HCT116 (cell line): ENCODE measurements at regions not wholly inside any gene's neighbourhood (a gene's known extent, or its start where the extent isn't known, plus 50 kb on each side); places are given as distances from the start of the nearest gene placed in this dataset.

Source experiments
- ATF3 ChIP-seq: IDR thresholded peaks from 2 replicates; pipeline ENCODE4 v1.6.1; 2012
- CEBPB ChIP-seq: IDR thresholded peaks from 2 replicates; pipeline ENCODE4 v1.6.1; 2012; ENCODE audit warnings: low read depth
- CTCF ChIP-seq, 3 experiments: fragments of 200-600 bp in 1 of 3; sonication (generic) in 1 of 3; IDR thresholded peaks in 2 of 3; conservative IDR thresholded peaks in 1 of 3; 2 replicates each; pipeline ENCODE4 v1.5.1; 2012 to 2017; ENCODE audit warnings: low read depth in 2 of 3, low read length in 2 of 3, antibody characterized with exemption in 1 of 3, borderline replicate concordance in 1 of 3, control low read depth in 1 of 3, mild to moderate bottlenecking in 1 of 3, mixed read lengths in 1 of 3, mixed run types in 1 of 3, moderate library complexity in 1 of 3; ENCODE audit not compliant: insufficient read depth in 1 of 3
- ELF1 ChIP-seq: IDR thresholded peaks from 2 replicates; pipeline ENCODE4 v1.6.1; 2012; ENCODE audit warnings: low read depth, borderline replicate concordance
- EZH2 ChIP-seq: fragments of 200-600 bp; sonication (generic); IDR thresholded peaks from 2 replicates; pipeline ENCODE4 v1.6.1; 2017; ENCODE audit warnings: antibody characterized with exemption, mixed run types
- POLR2A ChIP-seq: IDR thresholded peaks from 2 replicates; pipeline ENCODE4 v1.7.0; 2011; ENCODE audit warnings: borderline replicate concordance; ENCODE audit not compliant: insufficient read depth, insufficient read length; ENCODE audit errors: extremely low read depth
- POLR2AphosphoS5 ChIP-seq: IDR thresholded peaks from 2 replicates; pipeline ENCODE4 v1.6.1; 2011; ENCODE audit warnings: mild to moderate bottlenecking, low read depth, low read length, moderate library complexity
- ZBTB33 ChIP-seq: IDR thresholded peaks from 2 replicates; pipeline ENCODE4 v1.6.1; 2011; ENCODE audit warnings: mild to moderate bottlenecking, low read length, moderate library complexity; ENCODE audit not compliant: insufficient replicate concordance; ENCODE audit errors: extremely low read depth
- ZFX ChIP-seq: fragments of 450-650 bp; IDR thresholded peaks from 2 replicates; pipeline ENCODE4 v1.6.1; 2017
- ZNF274 ChIP-seq: fragments of 200-500 bp; sonication (Bioruptor generic); IDR thresholded peaks from 2 replicates; pipeline ENCODE4 v1.6.1; 2014; ENCODE audit warnings: mild to moderate bottlenecking, low read depth, low read length, inconsistent platforms
- TF ChIP-seq, protein P1 (sequence below): IDR thresholded peaks from 2 replicates; pipeline ENCODE4 v1.6.1; 2012
- TF ChIP-seq, protein P2 (sequence below): IDR thresholded peaks from 2 replicates; pipeline ENCODE4 v1.6.1; 2012; ENCODE audit warnings: low read depth

DNA sequence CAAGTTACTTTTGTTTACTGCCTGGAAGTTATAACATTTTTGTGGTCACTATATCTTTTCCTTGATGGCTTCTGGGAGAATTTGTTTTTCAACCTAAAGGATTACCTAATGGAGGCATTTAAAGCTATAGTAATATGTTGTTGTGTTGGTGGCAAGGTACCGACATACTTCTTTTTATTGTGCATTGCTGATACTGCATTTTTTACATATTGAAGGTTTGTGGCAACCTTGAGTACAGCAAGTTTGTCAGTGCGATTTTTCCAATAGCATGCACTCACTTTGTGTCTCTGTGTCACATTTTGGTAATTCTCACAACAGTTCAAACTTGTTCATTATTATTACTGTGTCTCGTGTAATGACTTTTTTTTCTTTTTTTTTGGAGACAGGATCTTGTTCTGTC is 246.3 kb downstream of the LRRC70 start:
- no peak for TF ChIP-seq EZH2
- no peak for TF ChIP-seq ZFX
- TF ChIP-seq, protein P1, sequence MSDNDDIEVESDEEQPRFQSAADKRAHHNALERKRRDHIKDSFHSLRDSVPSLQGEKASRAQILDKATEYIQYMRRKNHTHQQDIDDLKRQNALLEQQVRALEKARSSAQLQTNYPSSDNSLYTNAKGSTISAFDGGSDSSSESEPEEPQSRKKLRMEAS: no peak
- TF ChIP-seq CTCF (IDR thresholded peaks at IDR 0.05 in 2 of 3, conservative IDR thresholded peaks at IDR 0.05 in 1 of 3; ENCODE audit: borderline replicate concordance in 1 of 3, insufficient read depth in 1 of 3, low read depth in 2 of 3, low read length in 2 of 3): no peak
- TF ChIP-seq, protein P2, sequence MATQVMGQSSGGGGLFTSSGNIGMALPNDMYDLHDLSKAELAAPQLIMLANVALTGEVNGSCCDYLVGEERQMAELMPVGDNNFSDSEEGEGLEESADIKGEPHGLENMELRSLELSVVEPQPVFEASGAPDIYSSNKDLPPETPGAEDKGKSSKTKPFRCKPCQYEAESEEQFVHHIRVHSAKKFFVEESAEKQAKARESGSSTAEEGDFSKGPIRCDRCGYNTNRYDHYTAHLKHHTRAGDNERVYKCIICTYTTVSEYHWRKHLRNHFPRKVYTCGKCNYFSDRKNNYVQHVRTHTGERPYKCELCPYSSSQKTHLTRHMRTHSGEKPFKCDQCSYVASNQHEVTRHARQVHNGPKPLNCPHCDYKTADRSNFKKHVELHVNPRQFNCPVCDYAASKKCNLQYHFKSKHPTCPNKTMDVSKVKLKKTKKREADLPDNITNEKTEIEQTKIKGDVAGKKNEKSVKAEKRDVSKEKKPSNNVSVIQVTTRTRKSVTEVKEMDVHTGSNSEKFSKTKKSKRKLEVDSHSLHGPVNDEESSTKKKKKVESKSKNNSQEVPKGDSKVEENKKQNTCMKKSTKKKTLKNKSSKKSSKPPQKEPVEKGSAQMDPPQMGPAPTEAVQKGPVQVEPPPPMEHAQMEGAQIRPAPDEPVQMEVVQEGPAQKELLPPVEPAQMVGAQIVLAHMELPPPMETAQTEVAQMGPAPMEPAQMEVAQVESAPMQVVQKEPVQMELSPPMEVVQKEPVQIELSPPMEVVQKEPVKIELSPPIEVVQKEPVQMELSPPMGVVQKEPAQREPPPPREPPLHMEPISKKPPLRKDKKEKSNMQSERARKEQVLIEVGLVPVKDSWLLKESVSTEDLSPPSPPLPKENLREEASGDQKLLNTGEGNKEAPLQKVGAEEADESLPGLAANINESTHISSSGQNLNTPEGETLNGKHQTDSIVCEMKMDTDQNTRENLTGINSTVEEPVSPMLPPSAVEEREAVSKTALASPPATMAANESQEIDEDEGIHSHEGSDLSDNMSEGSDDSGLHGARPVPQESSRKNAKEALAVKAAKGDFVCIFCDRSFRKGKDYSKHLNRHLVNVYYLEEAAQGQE: no peak
- no peak for TF ChIP-seq ZBTB33
- no peak for TF ChIP-seq POLR2A
- no peak for TF ChIP-seq ATF3
- no peak for TF ChIP-seq POLR2AphosphoS5
- TF ChIP-seq ZNF274: no peak
- no peak for TF ChIP-seq CEBPB
- no peak for TF ChIP-seq ELF1
